ENCODE measurements at regions not wholly inside any gene's neighbourhood (a gene's known extent, or its start where the extent isn't known, plus 50 kb on each side); places are given as distances from the start of the nearest gene placed in this dataset.
A peak's percentile ranks its signal among the peaks of the same experiment; 100 is the strongest.

DNA sequence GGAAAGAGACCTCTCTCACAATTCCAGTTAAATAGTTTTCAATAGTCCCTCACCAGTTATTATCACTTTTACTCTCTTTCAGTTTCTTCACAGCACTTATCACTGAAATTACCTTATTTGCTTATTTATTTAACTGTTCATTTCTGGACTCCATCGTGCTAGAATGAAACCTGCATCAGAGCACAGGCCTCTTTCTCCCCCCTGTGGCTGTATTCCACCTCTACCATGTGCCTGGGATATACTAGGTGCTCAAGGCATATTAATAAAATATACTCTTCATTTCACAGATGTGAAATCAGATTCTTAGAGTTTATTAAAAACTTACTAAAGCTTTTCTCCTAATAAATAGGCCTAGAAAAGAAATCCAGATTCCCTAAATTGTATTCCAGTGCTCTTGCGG is 308.9 kb upstream of the MON1B start:
- Mint-ChIP-seq H3K27ac (no peak overlapping the region), H3K9me3 (ENCODE audit: low read depth) (peaks cover 16% of the 10 kb centered on the region), H3K4me3 (no peak overlapping the region), H3K4me1 (ENCODE audit: low read depth) (no peaks in the 10 kb centered on the region), H3K36me3 (no peaks in the 10 kb centered on the region), H3K27me3 (peaks cover 5% of the 10 kb centered on the region)

DNA sequence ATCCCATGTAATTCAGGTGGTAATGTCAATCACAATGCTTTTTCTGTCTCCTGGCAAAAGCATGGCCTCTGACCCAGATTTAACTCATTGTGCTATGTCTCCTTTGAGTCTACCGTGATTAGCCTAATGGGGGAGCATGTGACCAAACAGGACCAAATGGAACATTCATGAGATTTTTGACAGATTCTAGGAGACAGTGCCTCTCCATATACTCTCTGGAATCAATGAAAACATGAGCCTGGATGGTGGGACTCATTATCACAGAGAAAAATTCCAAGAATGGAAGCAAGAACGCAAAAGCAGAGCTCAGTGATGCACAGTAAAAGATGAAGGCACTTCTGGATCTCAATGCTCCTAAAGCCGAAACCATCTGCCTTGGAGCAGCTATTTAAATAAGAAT is 307.9 kb upstream of the MON1B start:
- Mint-ChIP-seq H3K27me3 (peaks cover 5% of the 10 kb centered on the region), H3K27ac (no peak overlapping the region), H3K36me3 (no peaks in the 10 kb centered on the region), H3K4me3 (no peak overlapping the region), H3K4me1 (ENCODE audit: low read depth) (no peaks in the 10 kb centered on the region), H3K9me3 (ENCODE audit: low read depth) (peaks cover 14% of the 10 kb centered on the region)

DNA sequence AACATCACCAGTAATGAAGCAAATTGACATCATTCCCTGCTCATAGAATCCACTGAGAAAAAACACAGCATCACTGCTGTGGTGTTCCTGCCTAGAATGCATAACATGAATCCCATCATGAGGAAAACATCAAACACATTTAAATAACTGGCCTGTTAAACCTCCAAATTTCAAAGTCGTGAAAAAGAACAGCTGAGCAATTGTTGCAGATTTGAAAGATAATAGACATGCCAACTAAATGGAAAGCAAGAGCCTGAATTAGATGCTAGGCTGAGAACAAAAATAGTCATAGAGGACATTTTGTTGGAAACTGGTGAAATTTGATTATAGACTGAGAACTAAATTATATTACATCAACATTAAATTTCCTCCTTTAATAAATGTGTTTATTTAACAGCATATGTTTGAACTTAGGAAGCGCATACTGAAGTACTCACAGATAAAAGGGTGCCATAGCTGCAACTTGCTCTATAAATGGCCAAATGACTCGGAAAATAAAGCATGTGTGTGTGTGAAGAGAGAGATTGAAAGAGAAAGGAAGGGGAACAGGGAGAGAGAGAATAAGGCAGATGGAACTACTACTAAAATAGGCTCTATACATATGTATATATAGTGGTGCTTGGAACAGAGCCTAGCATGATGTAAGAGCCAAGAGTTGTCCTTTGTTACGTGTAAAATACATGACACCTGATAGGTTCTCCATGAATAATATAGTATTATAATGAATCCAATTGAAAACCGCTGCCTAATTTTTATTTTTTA is 305.0 kb upstream of the MON1B start:
- no peak overlapping the region for H3K4me3 Mint-ChIP-seq
- no peak overlapping the region for H3K27ac Mint-ChIP-seq
- no peaks in the 10 kb centered on the region for H3K27me3 Mint-ChIP-seq
- H3K9me3 Mint-ChIP-seq (ENCODE audit: low read depth) = peaks cover 3% of the 10 kb centered on the region
- no peaks in the 10 kb centered on the region for H3K4me1 Mint-ChIP-seq (ENCODE audit: low read depth)
- H3K36me3 Mint-ChIP-seq = no peaks in the 10 kb centered on the region

DNA sequence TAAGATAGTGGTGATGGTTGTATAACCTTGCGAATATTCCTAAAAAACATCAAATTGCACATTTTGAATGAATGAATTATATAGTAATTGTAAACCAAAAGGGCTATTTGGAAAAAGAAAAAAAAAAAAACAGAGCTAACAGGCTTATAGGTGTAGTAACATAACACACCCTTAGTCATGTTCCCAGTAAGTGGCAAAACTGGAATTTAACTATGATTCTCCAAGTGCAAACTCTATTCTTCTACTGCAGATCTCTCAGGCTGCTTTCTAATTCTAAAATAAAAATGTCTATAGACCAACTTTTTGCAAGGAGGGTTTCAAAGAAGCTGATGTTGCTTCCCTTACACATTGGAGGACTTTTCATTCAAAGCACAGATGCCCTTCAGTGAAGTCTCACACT is 293.2 kb upstream of the MON1B start:
- peaks cover 4% of the 10 kb centered on the region for H3K9me3 Mint-ChIP-seq (ENCODE audit: low read depth)
- no peak overlapping the region for H3K4me3 Mint-ChIP-seq
- H3K27ac Mint-ChIP-seq = no peak overlapping the region
- H3K36me3 Mint-ChIP-seq = no peaks in the 10 kb centered on the region
- H3K27me3 Mint-ChIP-seq = no peaks in the 10 kb centered on the region
- no peaks in the 10 kb centered on the region for H3K4me1 Mint-ChIP-seq (ENCODE audit: low read depth)

DNA sequence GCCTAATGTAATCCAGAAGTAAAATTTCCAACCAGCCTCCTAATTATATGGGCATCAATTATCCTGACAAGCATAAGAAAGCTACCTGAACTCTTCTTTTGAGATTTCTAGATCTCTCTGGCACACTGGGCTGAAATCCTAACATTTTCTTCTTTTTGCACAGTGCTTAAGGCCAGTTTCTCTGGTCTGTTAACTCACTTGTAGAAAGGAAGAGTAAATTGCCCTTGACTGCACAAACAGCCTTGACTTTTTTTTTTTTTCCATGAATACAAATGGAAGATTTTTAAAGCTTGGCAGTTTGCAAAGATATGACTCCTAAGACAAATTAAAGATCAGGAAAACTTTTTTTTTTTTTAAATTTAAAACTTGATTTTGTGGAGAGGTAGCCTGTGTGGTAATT is 291.2 kb upstream of the MON1B start:
- Mint-ChIP-seq H3K4me1 (ENCODE audit: low read depth) (no peaks in the 10 kb centered on the region), H3K27me3 (no peaks in the 10 kb centered on the region), H3K9me3 (ENCODE audit: low read depth) (peaks cover 4% of the 10 kb centered on the region), H3K4me3 (no peak overlapping the region), H3K36me3 (no peaks in the 10 kb centered on the region), H3K27ac (no peak overlapping the region)

DNA sequence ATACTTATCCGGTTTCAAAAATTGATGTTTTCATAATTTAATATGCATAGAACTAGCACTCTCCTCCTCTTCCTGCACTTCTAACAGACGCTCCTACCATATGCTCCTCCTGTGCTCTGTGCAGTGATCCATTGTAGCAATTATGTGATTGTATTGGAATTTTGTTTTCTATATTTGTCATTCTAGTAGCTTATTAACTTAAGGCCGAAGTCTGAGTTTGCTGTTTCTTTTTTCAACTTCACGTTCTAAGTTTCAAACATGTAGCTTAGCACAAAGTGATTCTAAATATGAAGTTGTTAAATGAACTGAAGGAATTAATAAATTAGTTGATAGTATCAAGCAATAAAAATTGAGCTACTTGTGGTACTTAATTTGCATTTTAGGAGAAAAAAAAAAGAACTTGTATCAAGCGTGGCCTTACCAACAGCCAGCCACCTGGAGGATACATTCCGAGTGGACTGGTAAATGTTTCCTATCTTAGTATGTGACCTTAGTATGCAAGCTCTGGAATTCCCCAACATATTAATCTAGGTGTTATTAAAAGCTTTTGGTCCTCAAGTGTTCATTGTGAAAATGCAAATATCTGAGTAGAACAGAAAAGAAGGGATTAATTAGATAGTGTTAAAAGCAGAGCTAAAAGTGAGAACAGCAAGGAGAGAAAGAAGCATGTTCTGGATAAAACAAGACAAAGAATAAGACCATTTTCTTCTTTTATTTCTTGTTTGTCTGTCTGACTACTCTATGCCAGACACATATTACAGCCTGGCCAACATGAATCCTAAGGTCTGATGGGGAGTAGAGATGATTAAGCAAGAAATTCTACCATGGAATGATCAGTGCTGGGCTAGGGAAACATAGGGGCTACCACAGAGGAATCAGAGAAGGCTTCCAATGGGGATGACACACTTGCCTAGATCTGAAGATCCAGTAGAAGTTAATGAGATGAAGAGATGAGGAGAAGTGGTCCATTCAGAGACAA is 290.4 kb upstream of the MON1B start:
- Mint-ChIP-seq H3K36me3 (no peaks in the 10 kb centered on the region), H3K9me3 (ENCODE audit: low read depth) (peaks cover 4% of the 10 kb centered on the region), H3K27ac (no peak overlapping the region), H3K4me1 (ENCODE audit: low read depth) (no peaks in the 10 kb centered on the region), H3K4me3 (no peak overlapping the region), H3K27me3 (no peaks in the 10 kb centered on the region)

DNA sequence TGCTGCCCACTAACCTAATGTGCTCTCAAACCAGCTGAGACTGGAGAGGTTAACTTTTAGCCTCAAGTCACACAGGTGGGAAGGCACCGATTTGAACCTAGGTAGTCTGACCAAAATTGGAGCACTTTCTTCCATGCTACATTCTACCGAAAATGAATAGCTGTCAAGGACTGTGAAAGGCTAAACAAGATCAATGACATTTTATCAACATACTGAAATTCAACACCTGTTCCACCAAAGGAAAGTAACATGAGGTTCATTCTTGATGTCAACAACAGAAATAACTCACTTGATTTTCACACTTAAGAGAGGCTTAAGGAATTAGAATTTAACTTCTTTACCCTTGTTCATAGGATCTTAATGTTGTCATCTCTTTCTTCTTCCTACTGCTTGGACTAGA is 284.4 kb upstream of the MON1B start:
- Mint-ChIP-seq H3K4me1 (ENCODE audit: low read depth) (no peaks in the 10 kb centered on the region), H3K9me3 (ENCODE audit: low read depth) (peaks cover 8% of the 10 kb centered on the region), H3K27me3 (no peaks in the 10 kb centered on the region), H3K27ac (no peak overlapping the region), H3K36me3 (no peaks in the 10 kb centered on the region), H3K4me3 (no peak overlapping the region)

DNA sequence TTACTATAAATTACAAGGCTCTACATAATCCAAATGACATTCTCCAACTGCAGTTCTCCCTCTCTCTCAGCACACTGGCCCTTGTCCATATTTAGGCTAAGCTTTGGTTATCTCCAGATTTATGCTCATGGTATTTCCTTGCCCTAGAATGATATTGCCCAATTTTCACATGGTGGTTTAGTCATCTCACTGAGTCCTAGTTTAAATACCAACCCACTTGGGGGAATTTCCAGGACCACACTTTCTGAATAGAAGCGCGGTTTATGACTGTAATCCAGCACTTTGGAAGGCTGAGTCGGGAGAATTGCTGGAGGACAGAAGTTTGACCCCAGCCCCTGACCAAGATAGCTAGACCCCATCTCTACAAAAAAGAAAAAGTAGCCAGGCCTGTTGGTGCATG is 280.1 kb upstream of the MON1B start:
- H3K36me3 Mint-ChIP-seq = no peaks in the 10 kb centered on the region
- no peaks in the 10 kb centered on the region for H3K27me3 Mint-ChIP-seq
- H3K4me3 Mint-ChIP-seq = no peak overlapping the region
- no peak overlapping the region for H3K27ac Mint-ChIP-seq
- no peaks in the 10 kb centered on the region for H3K4me1 Mint-ChIP-seq (ENCODE audit: low read depth)
- peaks cover 8% of the 10 kb centered on the region for H3K9me3 Mint-ChIP-seq (ENCODE audit: low read depth)

DNA sequence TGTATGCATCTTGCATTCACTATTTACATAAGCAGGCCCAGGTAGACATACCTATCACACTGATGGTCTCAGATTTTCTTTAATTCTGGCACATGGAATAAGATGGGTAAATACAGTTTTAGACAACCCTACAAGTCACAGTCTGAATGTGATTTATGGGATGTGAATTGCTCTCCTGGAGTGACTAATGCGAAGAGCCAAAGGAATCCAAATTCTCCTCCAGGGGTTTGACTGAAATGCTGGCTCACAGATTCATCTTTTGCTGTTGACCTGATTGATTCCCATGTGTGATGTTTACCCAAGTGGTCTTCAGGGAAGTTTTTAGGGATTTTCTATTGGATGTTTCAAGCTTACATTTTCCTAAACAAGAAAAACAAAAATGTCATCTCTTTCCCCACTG is 277.9 kb upstream of the MON1B start:
- Mint-ChIP-seq H3K36me3 (no peaks in the 10 kb centered on the region), H3K4me3 (no peak overlapping the region), H3K4me1 (ENCODE audit: low read depth) (no peaks in the 10 kb centered on the region), H3K9me3 (ENCODE audit: low read depth) (no peaks in the 10 kb centered on the region), H3K27ac (no peak overlapping the region), H3K27me3 (no peaks in the 10 kb centered on the region)

DNA sequence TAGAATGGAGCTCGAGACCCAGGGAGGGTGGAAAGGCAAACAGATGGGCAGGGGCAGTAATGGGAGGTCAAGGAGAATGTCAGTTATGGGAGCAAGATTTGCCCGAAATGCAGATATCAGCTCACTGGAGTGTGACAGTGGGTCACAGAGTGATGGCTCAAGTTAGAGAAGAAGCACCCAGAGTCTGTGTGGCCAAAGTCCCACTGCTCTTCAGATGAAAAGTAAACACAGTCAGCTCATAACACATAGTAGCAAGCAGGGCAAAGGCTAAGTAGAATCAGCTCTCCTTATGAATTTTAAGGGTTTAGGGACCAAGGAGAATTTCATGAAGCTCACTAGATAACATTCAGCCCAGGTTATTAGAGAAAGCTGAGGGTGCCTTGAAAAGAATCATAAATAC is 264.9 kb upstream of the MON1B start:
- H3K4me3 Mint-ChIP-seq = no peak overlapping the region
- no peaks in the 10 kb centered on the region for H3K9me3 Mint-ChIP-seq (ENCODE audit: low read depth)
- H3K27ac Mint-ChIP-seq = no peak overlapping the region
- H3K4me1 Mint-ChIP-seq (ENCODE audit: low read depth) = no peaks in the 10 kb centered on the region
- no peaks in the 10 kb centered on the region for H3K36me3 Mint-ChIP-seq
- peaks cover 2% of the 10 kb centered on the region for H3K27me3 Mint-ChIP-seq

DNA sequence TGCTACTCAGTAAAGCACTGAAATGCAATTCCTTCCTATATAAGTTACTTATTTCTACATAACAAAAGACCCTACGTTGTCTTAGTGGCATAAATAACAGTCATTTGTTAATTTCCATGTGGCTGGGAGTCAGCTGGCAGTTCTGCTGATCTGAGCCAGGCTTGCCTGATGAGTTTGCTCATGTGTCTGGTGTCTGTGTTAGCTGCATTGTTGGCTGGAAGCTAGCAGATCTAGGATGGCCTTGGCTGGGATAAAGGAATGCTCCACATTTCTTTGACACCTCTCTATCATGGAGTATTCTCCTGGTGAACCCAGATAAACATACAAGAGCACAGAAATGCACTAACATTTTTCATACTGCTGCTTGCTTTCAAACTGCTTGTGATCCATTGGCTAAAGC is 264.4 kb upstream of the MON1B start:
- Mint-ChIP-seq H3K27me3 (peaks cover 2% of the 10 kb centered on the region), H3K36me3 (no peaks in the 10 kb centered on the region), H3K27ac (no peak overlapping the region), H3K9me3 (ENCODE audit: low read depth) (no peaks in the 10 kb centered on the region), H3K4me1 (ENCODE audit: low read depth) (no peaks in the 10 kb centered on the region), H3K4me3 (no peak overlapping the region)

DNA sequence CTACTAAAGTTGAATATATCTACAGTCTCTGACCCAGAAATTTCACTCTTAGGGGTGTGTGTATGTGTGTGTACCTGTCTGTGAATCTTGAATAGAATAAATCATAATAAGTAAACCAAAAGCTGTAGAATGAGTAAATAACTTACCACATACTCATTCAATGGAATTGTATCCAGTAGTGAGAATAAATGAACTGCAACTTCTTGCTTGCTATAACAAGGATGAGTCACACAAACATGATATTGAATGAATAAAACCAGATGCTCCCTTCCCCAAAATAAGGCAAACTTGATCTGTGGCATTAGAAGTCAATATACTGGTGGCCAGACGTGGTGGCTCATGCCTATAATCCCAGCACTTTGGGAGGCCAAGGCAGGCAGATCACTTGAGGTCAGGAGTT is 259.8 kb upstream of the MON1B start:
- no peaks in the 10 kb centered on the region for H3K36me3 Mint-ChIP-seq
- H3K4me1 Mint-ChIP-seq (ENCODE audit: low read depth) = peaks cover 2% of the 10 kb centered on the region
- peaks cover 2% of the 10 kb centered on the region for H3K27me3 Mint-ChIP-seq
- peaks cover 4% of the 10 kb centered on the region for H3K9me3 Mint-ChIP-seq (ENCODE audit: low read depth)
- peak overlapping the region; percentile 22 for H3K27ac Mint-ChIP-seq
- no peak overlapping the region for H3K4me3 Mint-ChIP-seq

DNA sequence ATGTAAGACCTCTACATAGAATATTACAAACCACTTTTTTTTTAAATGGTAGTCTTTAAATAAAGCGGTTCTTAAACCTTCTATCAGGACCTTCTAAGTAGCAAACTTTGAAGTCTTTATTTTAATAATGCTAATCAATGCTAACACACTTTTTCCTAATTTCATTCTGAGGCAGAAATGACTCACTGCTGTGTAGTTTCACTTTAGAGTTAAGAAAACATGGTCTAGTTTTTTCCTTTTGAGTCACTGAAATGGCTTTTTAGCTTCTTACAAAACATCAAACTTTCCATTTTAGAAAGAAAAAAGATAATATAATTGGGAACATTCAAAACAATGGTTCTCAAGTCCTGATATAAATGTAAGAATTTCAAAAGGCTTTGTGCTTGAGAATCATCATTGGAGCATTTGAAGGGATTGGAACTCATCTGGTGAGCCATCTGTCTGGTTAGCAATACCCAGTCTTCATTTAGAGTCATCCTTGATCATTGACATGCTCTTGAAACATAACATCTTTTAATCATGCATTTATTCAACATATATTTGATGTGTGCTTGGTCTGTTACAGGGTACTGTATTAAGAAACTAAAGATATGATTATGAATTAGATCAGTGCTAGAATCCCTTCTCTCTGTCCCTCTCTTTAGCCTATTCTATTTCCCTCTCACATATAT is 258.3 kb upstream of the MON1B start:
- Mint-ChIP-seq H3K9me3 (ENCODE audit: low read depth) (peaks cover 4% of the 10 kb centered on the region), H3K27ac (peak overlapping the region; percentile 8), H3K4me3 (no peak overlapping the region), H3K36me3 (no peaks in the 10 kb centered on the region), H3K27me3 (peaks cover 2% of the 10 kb centered on the region), H3K4me1 (ENCODE audit: low read depth) (peaks cover 2% of the 10 kb centered on the region)

DNA sequence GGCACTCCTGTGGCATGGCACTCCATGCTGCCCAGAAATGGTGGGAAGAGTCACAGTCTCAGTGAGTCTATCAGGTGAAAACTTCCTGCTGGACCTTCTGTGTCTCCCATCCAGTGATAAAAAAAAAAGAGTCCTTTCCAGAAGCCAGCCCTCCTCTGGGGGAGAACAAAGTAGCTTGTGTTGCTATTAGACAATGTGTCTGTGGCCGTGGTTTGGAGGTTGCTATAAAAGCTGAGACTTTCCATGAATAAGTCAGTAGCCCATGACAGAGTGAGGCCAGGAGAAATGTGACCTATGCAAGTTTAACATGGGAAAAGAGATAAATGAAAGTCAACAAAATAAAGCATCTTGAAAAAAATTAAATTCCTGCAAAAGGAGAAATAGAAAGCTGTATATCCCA is 250.7 kb upstream of the MON1B start:
- Mint-ChIP-seq H3K9me3 (ENCODE audit: low read depth) (peaks cover 5% of the 10 kb centered on the region), H3K27me3 (no peaks in the 10 kb centered on the region), H3K4me1 (ENCODE audit: low read depth) (no peaks in the 10 kb centered on the region), H3K27ac (no peak overlapping the region), H3K36me3 (no peaks in the 10 kb centered on the region), H3K4me3 (no peak overlapping the region)

DNA sequence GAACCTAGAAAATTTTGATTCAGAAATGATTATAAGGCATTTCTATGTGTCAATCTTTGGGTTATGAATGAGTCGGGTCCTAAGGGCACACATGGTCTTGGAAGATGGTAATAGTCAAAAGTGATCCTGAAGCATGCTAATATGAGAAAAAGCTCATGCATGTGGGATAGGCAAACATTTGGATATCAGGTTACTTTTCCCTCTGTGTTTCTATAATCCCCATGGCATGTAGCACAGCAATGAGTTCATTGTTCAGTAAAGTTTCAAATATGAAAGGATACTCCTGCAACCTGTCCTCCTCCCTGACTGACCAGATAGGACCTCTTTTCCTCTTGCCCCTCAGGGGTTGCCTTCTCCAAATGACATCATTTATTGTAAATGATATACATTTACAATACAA is 249.9 kb upstream of the MON1B start:
- H3K36me3 Mint-ChIP-seq = no peaks in the 10 kb centered on the region
- peaks cover 5% of the 10 kb centered on the region for H3K9me3 Mint-ChIP-seq (ENCODE audit: low read depth)
- no peak overlapping the region for H3K4me3 Mint-ChIP-seq
- no peak overlapping the region for H3K27ac Mint-ChIP-seq
- H3K27me3 Mint-ChIP-seq = no peaks in the 10 kb centered on the region
- H3K4me1 Mint-ChIP-seq (ENCODE audit: low read depth) = no peaks in the 10 kb centered on the region

All from activated naive CD8-positive, alpha-beta T cell (primary cell).